H9 (cell line): ENCODE measurements at regions not wholly inside any gene's neighbourhood (a gene's known extent, or its start where the extent isn't known, plus 50 kb on each side); places are given as distances from the start of the nearest gene placed in this dataset.
"Not testable (repeated sequence)": the region's sequence is repeated elsewhere in the genome, so short reads cannot be mapped to it uniquely, and the experiment has no call there.

Experiments used
- DNase-seq: peaks from one replicate; pipeline ENCODE4 v3.0.0-alpha.2; 2017
- H2AFZ ChIP-seq: one replicate; pipeline ENCODE4 v1.6.1; 2013; ENCODE audit warnings: mild to moderate bottlenecking, low read length, control low read depth, moderate library complexity
- H2AK5ac ChIP-seq: 2 replicates; pipeline ENCODE4 v1.6.1; 2013; ENCODE audit warnings: low read length, control low read depth, mixed read lengths; ENCODE audit not compliant: insufficient read length
- H2BK120ac ChIP-seq: one replicate; pipeline ENCODE4 v1.6.1; 2013; ENCODE audit warnings: low read depth, mild to moderate bottlenecking, low read length, control low read depth, inconsistent platforms; ENCODE audit not compliant: poor library complexity, severe bottlenecking
- H2BK12ac ChIP-seq: 2 replicates; pipeline ENCODE4 v1.6.1; 2013; ENCODE audit warnings: low read length, control low read depth, mixed read lengths, low read depth; ENCODE audit not compliant: insufficient read length
- H2BK15ac ChIP-seq: 2 replicates; pipeline ENCODE4 v1.6.1; 2013; ENCODE audit warnings: low read depth, low read length, control low read depth
- H2BK20ac ChIP-seq: one replicate; pipeline ENCODE4 v1.6.1; 2013; ENCODE audit warnings: low read depth, mild to moderate bottlenecking, low read length, control low read depth, inconsistent platforms; ENCODE audit not compliant: poor library complexity, severe bottlenecking
- H2BK5ac ChIP-seq: 2 replicates; pipeline ENCODE4 v1.6.1; 2013; ENCODE audit warnings: low read length, control low read depth, mixed read lengths; ENCODE audit not compliant: insufficient read length
- H3K14ac ChIP-seq: 2 replicates; pipeline ENCODE4 v1.6.1; 2013; ENCODE audit warnings: low read length, control low read depth; ENCODE audit not compliant: insufficient read depth
- H3K18ac ChIP-seq: 2 replicates; pipeline ENCODE4 v1.6.1; 2013; ENCODE audit warnings: low read depth, mild to moderate bottlenecking, mixed read lengths, low read length, control low read depth; ENCODE audit not compliant: insufficient read length
- H3K23ac ChIP-seq: 2 replicates; pipeline ENCODE4 v1.6.1; 2013; ENCODE audit warnings: low read length, control low read depth, mixed read lengths, low read depth; ENCODE audit not compliant: insufficient read length
- H3K23me2 ChIP-seq: 2 replicates; pipeline ENCODE4 v1.6.1; 2013; ENCODE audit warnings: low read depth, mild to moderate bottlenecking, mixed read lengths, low read length, control low read depth; ENCODE audit not compliant: insufficient read length, poor library complexity, severe bottlenecking
- H3K27ac ChIP-seq: 2 replicates; pipeline ENCODE4 v1.5.1; 2013; ENCODE audit warnings: low read length, control low read depth, mixed read lengths, low read depth; ENCODE audit not compliant: insufficient read length
- H3K27me3 ChIP-seq: 2 replicates; pipeline ENCODE4 v1.6.1; 2013; ENCODE audit warnings: low read length, control low read depth, inconsistent platforms; ENCODE audit not compliant: insufficient read depth
- H3K4ac ChIP-seq: 2 replicates; pipeline ENCODE4 v1.6.1; 2013; ENCODE audit warnings: low read depth, mild to moderate bottlenecking, control low read depth, inconsistent platforms, low read length, moderate library complexity
- H3K4me1 ChIP-seq: 2 replicates; pipeline ENCODE4 v1.6.1; 2013; ENCODE audit warnings: low read length, control low read depth, inconsistent platforms; ENCODE audit not compliant: insufficient read depth
- H3K4me2 ChIP-seq: 2 replicates; pipeline ENCODE4 v1.6.1; 2013; ENCODE audit warnings: low read length, control low read depth, mixed read lengths; ENCODE audit not compliant: insufficient read length, insufficient read depth
- H3K56ac ChIP-seq: 2 replicates; pipeline ENCODE4 v1.6.1; 2013; ENCODE audit warnings: low read depth, mild to moderate bottlenecking, mixed read lengths, low read length, control low read depth; ENCODE audit not compliant: insufficient read length
- H3K79me1 ChIP-seq: 2 replicates; pipeline ENCODE4 v1.6.1; 2013; ENCODE audit warnings: low read depth, mild to moderate bottlenecking, moderate library complexity, low read length, control low read depth, inconsistent platforms; ENCODE audit not compliant: insufficient read depth, poor library complexity, severe bottlenecking
- H3K79me2 ChIP-seq: 2 replicates; pipeline ENCODE4 v1.6.1; 2013; ENCODE audit warnings: low read length, control low read depth, inconsistent platforms; ENCODE audit not compliant: insufficient read depth
- H3K9ac ChIP-seq: 2 replicates; pipeline ENCODE4 v1.6.1; 2013; ENCODE audit warnings: low read length, control low read depth, mixed read lengths; ENCODE audit not compliant: insufficient read length; ENCODE audit errors: extremely low read depth
- H3K9me3 ChIP-seq: one replicate; pipeline ENCODE4 v1.6.1; 2013; ENCODE audit warnings: low read depth, low read length, inconsistent platforms; ENCODE audit not compliant: control insufficient read depth
- H3T11ph ChIP-seq: one replicate; pipeline ENCODE4 v1.6.1; 2013; ENCODE audit warnings: mild to moderate bottlenecking, low read length, control low read depth, inconsistent platforms
- H4K20me1 ChIP-seq: one replicate; pipeline ENCODE4 v1.6.1; 2013; ENCODE audit not compliant: control insufficient read depth, insufficient read length, insufficient read depth
- H4K5ac ChIP-seq: 2 replicates; pipeline ENCODE4 v1.6.1; 2013; ENCODE audit warnings: low read depth, mild to moderate bottlenecking, mixed read lengths, low read length, control low read depth; ENCODE audit not compliant: insufficient read length
- H4K8ac ChIP-seq: replicated peaks from 2 replicates; pipeline ENCODE4 v1.6.1; 2013; ENCODE audit warnings: low read length, control low read depth, mixed read lengths, low read depth; ENCODE audit not compliant: insufficient read length
- H4K91ac ChIP-seq: 2 replicates; pipeline ENCODE4 v1.6.1; 2013; ENCODE audit warnings: low read depth, mild to moderate bottlenecking, moderate library complexity, mixed read lengths, low read length, control low read depth; ENCODE audit not compliant: insufficient read length
- H3K27ac Mint-ChIP-seq, 3 experiments: 2 replicates in 2 of 3; 3 replicates in 1 of 3; pipeline ENCODE4 v1.8.0; 2020 to 2021; ENCODE audit warnings: mixed read lengths in 3 of 3, mild to moderate bottlenecking in 1 of 3, moderate library complexity in 1 of 3
- H3K27me3 Mint-ChIP-seq: 2 replicates; pipeline ENCODE4 v1.8.0; 2021; ENCODE audit warnings: low read depth, mild to moderate bottlenecking, moderate library complexity, mixed read lengths
- H3K36me3 Mint-ChIP-seq, 3 experiments: 2 replicates in 2 of 3; 3 replicates in 1 of 3; pipeline ENCODE4 v1.8.0; 2020 to 2021; ENCODE audit warnings: low read depth in 3 of 3, mixed read lengths in 3 of 3; ENCODE audit not compliant: insufficient read depth in 1 of 3
- H3K4me1 Mint-ChIP-seq, 2 experiments: 2 replicates each; pipeline ENCODE4 v1.8.0; 2020; ENCODE audit warnings: mixed read lengths in 2 of 2
- H3K4me3 Mint-ChIP-seq, 2 experiments: 2 replicates in 1 of 2; 3 replicates in 1 of 2; pipeline ENCODE4 v1.8.0; 2020 to 2021; ENCODE audit warnings: mild to moderate bottlenecking in 2 of 2, mixed read lengths in 2 of 2, moderate library complexity in 1 of 2
- H3K9me3 Mint-ChIP-seq, 2 experiments: 2 replicates in 1 of 2; 3 replicates in 1 of 2; pipeline ENCODE4 v1.8.0; 2020; ENCODE audit warnings: mild to moderate bottlenecking in 2 of 2, mixed read lengths in 2 of 2, moderate library complexity in 1 of 2
- WGBS: extraction: QIAGEN DNeasy Blood & Tissue Kit; methylation state at CpG from one replicate; pipeline ENCODE4 v1.1.7; 2013; ENCODE audit warnings: missing lambda C conversion rate, low lambda C conversion rate, mixed read lengths; ENCODE audit not compliant: insufficient read length; ENCODE audit errors: extremely low coverage; 5-methylcytosine and 5-hydroxymethylcytosine counted together
- TF ChIP-seq, protein P1 (sequence below): fragments of 200-600 bp; sonication (generic); conservative IDR thresholded peaks from 3 replicates; pipeline ENCODE4 v1.8.0; 2021; ENCODE audit warnings: antibody characterized with exemption, mild to moderate bottlenecking

DNA sequence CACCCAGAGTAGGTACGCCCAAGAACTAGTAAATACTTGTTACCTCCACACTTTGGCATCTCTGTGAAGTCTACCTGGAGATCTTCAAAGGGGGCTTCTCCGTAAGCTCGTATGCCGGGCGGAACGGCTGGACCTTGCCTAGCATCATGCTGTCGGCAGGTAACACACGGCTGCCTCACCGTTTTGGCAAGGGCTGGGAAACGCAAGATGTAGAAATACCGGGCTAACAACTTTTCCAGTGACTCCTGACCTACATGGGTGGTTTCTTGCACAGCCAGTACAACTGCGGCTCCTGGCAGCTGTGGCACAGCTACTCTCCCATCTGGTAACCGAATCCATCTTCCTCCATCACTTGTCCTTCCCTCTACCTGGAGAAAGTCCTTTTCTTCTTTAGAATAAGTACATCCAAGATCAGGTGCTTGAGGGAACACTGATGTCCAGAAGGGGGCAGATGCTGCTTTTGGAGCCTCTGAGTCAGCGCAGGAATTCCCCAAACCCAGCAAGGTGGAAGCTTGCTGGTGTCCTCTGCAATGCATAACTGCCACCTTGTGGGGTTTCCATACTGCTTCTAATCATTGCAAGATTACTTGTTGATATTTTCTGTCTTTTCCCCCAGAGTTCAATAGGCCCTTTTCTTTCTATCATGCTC, 59.7 kb upstream of the FRG2C start:
- not testable (repeated sequence) for H3K9me3 Mint-ChIP-seq, H3K36me3 Mint-ChIP-seq, H3K9ac ChIP-seq, H3K18ac ChIP-seq, H3K27me3 ChIP-seq, H3K4ac ChIP-seq, H2BK20ac ChIP-seq, H3K4me3 Mint-ChIP-seq, H3K4me1 Mint-ChIP-seq, H2BK5ac ChIP-seq, H4K5ac ChIP-seq, H2BK12ac ChIP-seq, H3K23ac ChIP-seq, H3K27ac Mint-ChIP-seq, H2BK120ac ChIP-seq, H2BK15ac ChIP-seq, H3K23me2 ChIP-seq, H3K14ac ChIP-seq, H3K79me1 ChIP-seq, H3K27ac ChIP-seq, H3K79me2 ChIP-seq, H4K91ac ChIP-seq, H3K4me1 ChIP-seq, H2AK5ac ChIP-seq, H4K20me1 ChIP-seq, H3K9me3 ChIP-seq, H4K8ac ChIP-seq, H3K56ac ChIP-seq, H2AFZ ChIP-seq, H3K4me2 ChIP-seq, H3T11ph ChIP-seq
- TF ChIP-seq, protein P1, sequence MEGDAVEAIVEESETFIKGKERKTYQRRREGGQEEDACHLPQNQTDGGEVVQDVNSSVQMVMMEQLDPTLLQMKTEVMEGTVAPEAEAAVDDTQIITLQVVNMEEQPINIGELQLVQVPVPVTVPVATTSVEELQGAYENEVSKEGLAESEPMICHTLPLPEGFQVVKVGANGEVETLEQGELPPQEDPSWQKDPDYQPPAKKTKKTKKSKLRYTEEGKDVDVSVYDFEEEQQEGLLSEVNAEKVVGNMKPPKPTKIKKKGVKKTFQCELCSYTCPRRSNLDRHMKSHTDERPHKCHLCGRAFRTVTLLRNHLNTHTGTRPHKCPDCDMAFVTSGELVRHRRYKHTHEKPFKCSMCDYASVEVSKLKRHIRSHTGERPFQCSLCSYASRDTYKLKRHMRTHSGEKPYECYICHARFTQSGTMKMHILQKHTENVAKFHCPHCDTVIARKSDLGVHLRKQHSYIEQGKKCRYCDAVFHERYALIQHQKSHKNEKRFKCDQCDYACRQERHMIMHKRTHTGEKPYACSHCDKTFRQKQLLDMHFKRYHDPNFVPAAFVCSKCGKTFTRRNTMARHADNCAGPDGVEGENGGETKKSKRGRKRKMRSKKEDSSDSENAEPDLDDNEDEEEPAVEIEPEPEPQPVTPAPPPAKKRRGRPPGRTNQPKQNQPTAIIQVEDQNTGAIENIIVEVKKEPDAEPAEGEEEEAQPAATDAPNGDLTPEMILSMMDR: peak; percentile 77
- DNase-seq: peak; percentile 79
- H3K27me3 Mint-ChIP-seq: peaks cover 28% of the 10 kb centered on the region
- WGBS: no CpG with 5 or more reads among the region's 14 CpGs

GRCh38 chr3:75607996-75608395, 56.1 kb upstream of the FRG2C start:
- not testable (repeated sequence) for H3K23ac ChIP-seq, H4K20me1 ChIP-seq, H3T11ph ChIP-seq, H4K91ac ChIP-seq, H2BK12ac ChIP-seq, H3K9me3 Mint-ChIP-seq, H3K23me2 ChIP-seq, H3K18ac ChIP-seq, H3K4ac ChIP-seq, H2BK15ac ChIP-seq, H3K79me2 ChIP-seq, H3K56ac ChIP-seq, H3K4me2 ChIP-seq, H4K8ac ChIP-seq, H2AFZ ChIP-seq, H3K4me1 ChIP-seq, H2BK120ac ChIP-seq, H3K27me3 ChIP-seq, H3K9me3 ChIP-seq, H2BK20ac ChIP-seq, H3K9ac ChIP-seq, H3K36me3 Mint-ChIP-seq, H4K5ac ChIP-seq, H3K14ac ChIP-seq, H3K4me1 Mint-ChIP-seq, H3K27ac Mint-ChIP-seq, H2BK5ac ChIP-seq, H2AK5ac ChIP-seq, H3K27ac ChIP-seq, H3K4me3 Mint-ChIP-seq, DNase-seq, H3K79me1 ChIP-seq
- WGBS: no CpG with 5 or more reads among the region's 9 CpGs
- H3K27me3 Mint-ChIP-seq: peaks cover 27% of the 10 kb centered on the region
